ENCODE measurements at regions not wholly inside any gene's neighbourhood (a gene's known extent, or its start where the extent isn't known, plus 50 kb on each side); places are given as distances from the start of the nearest gene placed in this dataset.

DNA sequence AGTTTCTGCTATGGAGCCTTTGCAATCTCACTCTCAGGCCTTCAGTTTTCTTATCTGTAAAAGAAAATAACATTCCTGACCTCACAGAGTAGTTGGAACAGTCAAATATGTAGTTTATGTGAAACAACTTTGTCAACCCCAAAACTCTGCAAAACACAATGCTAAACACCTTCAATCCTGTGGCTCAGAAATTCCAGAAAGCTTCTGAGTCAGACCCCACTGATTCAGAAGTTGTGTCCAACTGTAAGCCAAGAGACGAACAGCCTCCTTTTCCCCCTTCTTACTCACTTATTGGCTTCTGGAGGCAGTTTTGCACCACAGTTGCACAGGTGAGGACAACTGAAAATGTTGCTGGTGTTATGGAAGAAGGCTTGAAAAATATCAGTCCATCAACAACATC, 52.9 kb downstream of the TMSB4Y start:
- no peak overlapping the region for H3K4me3 Mint-ChIP-seq
- H3K4me1 Mint-ChIP-seq (ENCODE audit: low read depth): peaks cover 3% of the 10 kb centered on the region
- no peaks in the 10 kb centered on the region for H3K27me3 Mint-ChIP-seq
- no peaks in the 10 kb centered on the region for H3K36me3 Mint-ChIP-seq
- no peak overlapping the region for H3K27ac Mint-ChIP-seq
- H3K9me3 Mint-ChIP-seq (ENCODE audit: low read depth): no peaks in the 10 kb centered on the region

DNA sequence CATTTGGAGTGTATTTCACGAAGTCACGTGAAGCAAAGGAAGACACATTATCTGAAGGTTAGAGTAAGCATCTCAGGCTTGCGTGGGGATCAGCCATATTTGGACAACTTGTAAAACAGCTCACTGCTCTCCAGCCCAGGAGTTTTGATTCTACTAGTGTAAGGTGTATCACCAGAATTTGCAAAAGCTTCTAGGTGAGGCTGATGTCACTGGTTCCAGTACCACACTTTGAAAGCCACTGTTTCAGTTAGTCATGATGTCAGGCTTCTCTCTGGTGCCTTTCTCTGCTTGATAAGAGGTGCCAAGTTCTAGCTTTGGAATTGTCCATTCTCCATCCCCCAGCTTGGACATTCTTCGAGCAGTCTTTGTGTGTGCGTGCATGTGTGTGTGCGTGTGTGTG, 62.3 kb downstream of the TMSB4Y start:
- no peak overlapping the region for H3K27ac Mint-ChIP-seq
- no peak overlapping the region for H3K4me3 Mint-ChIP-seq
- no peaks in the 10 kb centered on the region for H3K36me3 Mint-ChIP-seq
- no peaks in the 10 kb centered on the region for H3K27me3 Mint-ChIP-seq
- H3K4me1 Mint-ChIP-seq (ENCODE audit: low read depth): no peaks in the 10 kb centered on the region
- no peaks in the 10 kb centered on the region for H3K9me3 Mint-ChIP-seq (ENCODE audit: low read depth)

DNA sequence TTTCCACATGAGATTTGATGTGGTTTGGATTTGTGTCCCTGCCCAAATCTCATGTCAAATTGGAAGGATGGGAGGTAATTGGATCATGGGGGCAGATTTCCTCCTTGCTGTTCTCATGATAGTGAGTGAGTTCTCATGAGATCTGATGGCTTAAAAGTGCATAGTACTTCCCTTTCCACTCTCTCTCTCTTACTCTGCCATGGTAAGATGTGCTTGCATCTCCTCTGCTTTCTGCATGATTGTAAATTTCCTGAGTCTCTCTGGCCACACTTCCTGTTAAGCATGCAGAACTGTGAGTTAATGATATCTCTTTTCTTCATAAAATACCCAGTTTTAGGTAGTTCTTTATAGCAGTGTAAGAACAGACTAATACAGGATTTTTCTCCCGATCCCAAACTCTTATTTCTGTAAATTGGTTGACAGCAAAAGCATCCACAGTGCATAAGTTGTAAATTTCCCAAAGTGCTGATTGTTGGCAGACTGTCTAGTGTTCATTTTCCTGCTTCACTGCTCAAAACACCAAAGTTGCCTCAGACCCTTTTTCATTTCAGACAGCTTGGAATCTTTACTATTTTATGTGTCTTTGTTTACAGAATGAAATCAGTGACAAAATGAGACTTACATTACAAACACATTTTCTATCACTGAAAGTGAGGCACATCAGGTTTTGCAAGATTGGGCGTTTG, 86.6 kb downstream of the TMSB4Y start:
- peaks cover 14% of the 10 kb centered on the region for H3K4me1 Mint-ChIP-seq (ENCODE audit: low read depth)
- no peaks in the 10 kb centered on the region for H3K27me3 Mint-ChIP-seq
- no peak overlapping the region for H3K27ac Mint-ChIP-seq
- peaks cover 3% of the 10 kb centered on the region for H3K9me3 Mint-ChIP-seq (ENCODE audit: low read depth)
- no peak overlapping the region for H3K4me3 Mint-ChIP-seq
- H3K36me3 Mint-ChIP-seq: peaks cover 3% of the 10 kb centered on the region

DNA sequence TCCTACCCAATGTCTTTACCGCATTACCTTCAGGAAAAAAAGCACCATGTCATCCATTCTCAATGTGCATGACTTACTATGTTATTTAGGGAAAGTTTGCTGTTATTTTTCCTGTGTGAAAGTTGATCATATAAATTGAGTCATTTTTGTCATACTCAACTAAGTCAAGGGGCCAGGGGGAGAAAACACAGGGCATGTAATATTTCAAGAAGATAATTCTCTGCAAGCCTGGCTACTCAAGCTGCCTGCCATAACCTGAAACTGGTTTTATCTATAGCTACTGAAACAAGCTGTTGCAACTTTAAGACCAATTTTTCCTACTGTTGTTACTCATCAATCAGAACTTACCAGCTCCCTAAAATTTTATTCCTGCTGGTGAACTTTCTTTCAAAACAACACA, 91.4 kb downstream of the TMSB4Y start:
- peaks cover 5% of the 10 kb centered on the region for H3K4me1 Mint-ChIP-seq (ENCODE audit: low read depth)
- no peaks in the 10 kb centered on the region for H3K36me3 Mint-ChIP-seq
- no peak overlapping the region for H3K27ac Mint-ChIP-seq
- H3K9me3 Mint-ChIP-seq (ENCODE audit: low read depth): no peaks in the 10 kb centered on the region
- no peak overlapping the region for H3K4me3 Mint-ChIP-seq
- no peaks in the 10 kb centered on the region for H3K27me3 Mint-ChIP-seq

DNA sequence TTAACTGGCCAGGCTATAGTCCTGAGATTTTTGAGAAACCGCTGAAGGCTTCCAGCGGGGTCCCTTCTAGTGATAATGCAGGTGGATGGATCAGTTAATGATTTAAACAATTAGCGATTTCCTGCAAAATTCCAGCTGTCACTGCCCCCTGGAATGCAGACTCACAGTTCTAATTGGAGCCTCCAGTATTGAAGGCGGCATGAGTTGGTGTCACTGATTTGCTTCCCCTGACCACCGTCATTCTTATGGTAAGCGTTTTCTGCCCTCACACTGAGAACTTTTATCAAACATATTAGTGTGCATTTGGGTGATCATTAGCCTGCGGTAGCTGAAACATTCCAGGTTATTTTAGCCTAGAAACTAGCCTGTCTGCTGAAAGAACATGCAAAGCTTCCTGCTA, 99.1 kb downstream of the TMSB4Y start:
- H3K4me1 Mint-ChIP-seq (ENCODE audit: low read depth): peaks cover 19% of the 10 kb centered on the region
- H3K4me3 Mint-ChIP-seq: no peak overlapping the region
- peaks cover 2% of the 10 kb centered on the region for H3K36me3 Mint-ChIP-seq
- no peak overlapping the region for H3K27ac Mint-ChIP-seq
- H3K27me3 Mint-ChIP-seq: no peaks in the 10 kb centered on the region
- no peaks in the 10 kb centered on the region for H3K9me3 Mint-ChIP-seq (ENCODE audit: low read depth)

DNA sequence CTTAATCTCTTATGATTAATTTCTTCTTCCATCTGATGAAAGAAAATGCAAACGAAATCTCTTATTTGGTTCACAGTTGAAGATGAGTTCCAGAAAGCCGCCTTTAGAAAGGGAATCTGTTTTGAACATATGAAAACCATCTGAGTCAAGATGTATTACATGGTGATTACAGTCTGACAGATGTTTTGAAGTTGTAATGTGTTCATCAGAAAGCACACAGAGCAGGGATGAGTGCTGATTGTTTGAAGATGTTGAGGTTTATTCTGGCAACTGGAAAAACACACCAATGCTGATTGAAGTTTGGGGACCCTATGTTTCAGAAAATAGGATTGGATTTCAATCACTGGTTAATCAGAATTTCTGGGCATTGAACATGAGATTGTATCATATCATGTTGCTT, 99.7 kb downstream of the TMSB4Y start:
- Mint-ChIP-seq H3K27ac (no peak overlapping the region), H3K4me3 (no peak overlapping the region), H3K4me1 (ENCODE audit: low read depth) (peaks cover 19% of the 10 kb centered on the region), H3K9me3 (ENCODE audit: low read depth) (no peaks in the 10 kb centered on the region), H3K36me3 (peaks cover 2% of the 10 kb centered on the region), H3K27me3 (no peaks in the 10 kb centered on the region)

DNA sequence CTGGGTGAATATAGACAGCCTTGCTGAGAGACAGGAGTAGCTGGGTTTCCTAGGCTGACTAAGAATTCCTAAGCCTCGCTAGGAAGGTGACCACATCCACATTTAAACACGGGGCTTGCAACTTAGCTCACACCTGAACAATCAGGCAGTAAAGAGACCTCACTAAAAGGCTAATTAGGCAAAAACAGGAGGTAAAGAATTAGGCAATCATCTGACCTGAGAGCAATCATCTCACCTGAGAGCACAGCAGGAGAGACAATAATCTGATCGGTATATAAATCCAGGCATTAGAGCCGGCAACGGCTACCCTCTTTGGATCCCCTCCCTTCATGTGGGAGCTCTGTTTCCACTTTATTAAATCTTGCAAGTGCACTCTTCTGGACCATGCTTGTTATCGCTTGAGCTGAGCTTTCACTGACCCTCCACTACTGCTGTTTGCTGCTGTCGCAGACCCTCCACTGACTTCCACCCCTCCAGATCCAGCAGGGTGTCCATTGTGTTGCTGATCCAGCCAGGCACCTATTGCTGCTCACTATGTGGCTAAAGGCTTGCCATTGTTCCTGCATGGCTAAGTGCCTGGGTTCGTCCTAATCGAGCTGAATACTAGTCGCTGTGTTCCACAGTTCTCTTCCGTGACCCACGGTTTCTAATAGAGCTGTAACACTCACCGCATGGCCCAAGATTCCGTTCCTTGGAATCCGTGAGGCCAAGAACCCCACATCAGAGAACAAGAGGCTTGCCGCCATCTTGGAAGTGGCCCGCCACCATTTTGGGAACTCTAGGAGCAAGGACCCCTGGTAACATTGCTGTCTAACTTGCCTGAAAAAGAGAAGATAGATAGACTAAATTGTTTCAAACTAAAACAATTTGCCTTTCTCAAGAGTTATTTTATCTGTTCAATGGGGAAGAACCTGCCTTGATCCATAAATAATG, 100.7 kb downstream of the TMSB4Y start:
- no peak overlapping the region for H3K4me3 Mint-ChIP-seq
- peaks cover 19% of the 10 kb centered on the region for H3K4me1 Mint-ChIP-seq (ENCODE audit: low read depth)
- H3K9me3 Mint-ChIP-seq (ENCODE audit: low read depth): no peaks in the 10 kb centered on the region
- H3K27me3 Mint-ChIP-seq: no peaks in the 10 kb centered on the region
- H3K27ac Mint-ChIP-seq: peak overlapping the region; percentile 12
- peaks cover 2% of the 10 kb centered on the region for H3K36me3 Mint-ChIP-seq

DNA sequence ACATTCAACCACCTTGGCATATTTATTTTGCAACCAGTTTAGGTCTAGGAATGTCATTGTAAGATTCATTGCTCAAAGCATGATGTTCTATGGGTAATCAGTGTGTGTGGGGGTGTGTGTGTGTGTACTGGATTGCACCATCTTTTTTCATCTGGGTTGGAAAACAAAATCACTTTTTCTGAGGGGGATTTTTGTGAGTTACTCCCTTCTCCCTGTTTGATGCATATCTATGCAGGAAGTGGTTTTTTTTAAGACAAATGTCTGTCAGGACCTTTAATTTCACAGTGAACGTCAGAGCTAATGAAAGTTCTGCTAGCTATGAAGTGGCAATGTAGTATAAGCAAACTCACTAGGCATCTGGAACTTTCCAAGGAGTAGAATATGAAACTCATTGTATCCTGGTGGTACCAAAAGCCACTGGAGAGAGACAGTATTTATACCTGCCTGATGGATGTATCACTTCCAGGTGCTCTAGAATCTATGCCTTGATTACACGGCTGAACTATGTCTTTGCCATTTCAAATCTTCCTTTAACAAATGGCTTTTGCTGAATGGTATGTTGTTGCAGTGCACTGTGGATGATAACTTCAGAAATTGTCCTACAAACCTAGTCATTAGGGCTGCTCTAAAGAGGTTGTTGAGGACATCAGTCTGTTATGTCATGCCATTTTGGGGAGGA, 101.5 kb downstream of the TMSB4Y start:
- H3K9me3 Mint-ChIP-seq (ENCODE audit: low read depth): peaks cover 3% of the 10 kb centered on the region
- H3K27ac Mint-ChIP-seq: no peak overlapping the region
- peaks cover 19% of the 10 kb centered on the region for H3K4me1 Mint-ChIP-seq (ENCODE audit: low read depth)
- H3K4me3 Mint-ChIP-seq: no peak overlapping the region
- H3K36me3 Mint-ChIP-seq: peaks cover 5% of the 10 kb centered on the region
- H3K27me3 Mint-ChIP-seq: no peaks in the 10 kb centered on the region

DNA sequence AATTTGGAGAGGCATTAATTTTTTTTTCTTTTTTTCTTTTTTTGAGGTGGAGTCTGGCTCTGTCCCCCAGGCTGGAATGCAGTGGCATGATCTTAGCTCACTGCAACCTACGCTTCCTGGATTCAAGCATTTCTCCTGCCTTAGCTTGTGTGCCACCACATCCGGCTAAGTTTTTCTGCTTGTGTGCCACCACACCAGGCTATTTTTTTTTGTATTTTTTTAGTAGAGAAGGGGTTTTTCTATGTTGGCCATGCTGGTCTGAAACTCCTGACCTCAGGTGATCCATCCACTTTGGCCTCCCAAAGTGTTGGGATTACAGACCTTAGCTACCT, 102.0 kb downstream of the TMSB4Y start:
- no peaks in the 10 kb centered on the region for H3K27me3 Mint-ChIP-seq
- peaks cover 19% of the 10 kb centered on the region for H3K4me1 Mint-ChIP-seq (ENCODE audit: low read depth)
- H3K9me3 Mint-ChIP-seq (ENCODE audit: low read depth): peaks cover 7% of the 10 kb centered on the region
- peaks cover 8% of the 10 kb centered on the region for H3K36me3 Mint-ChIP-seq
- no peak overlapping the region for H3K27ac Mint-ChIP-seq
- no peak overlapping the region for H3K4me3 Mint-ChIP-seq

DNA sequence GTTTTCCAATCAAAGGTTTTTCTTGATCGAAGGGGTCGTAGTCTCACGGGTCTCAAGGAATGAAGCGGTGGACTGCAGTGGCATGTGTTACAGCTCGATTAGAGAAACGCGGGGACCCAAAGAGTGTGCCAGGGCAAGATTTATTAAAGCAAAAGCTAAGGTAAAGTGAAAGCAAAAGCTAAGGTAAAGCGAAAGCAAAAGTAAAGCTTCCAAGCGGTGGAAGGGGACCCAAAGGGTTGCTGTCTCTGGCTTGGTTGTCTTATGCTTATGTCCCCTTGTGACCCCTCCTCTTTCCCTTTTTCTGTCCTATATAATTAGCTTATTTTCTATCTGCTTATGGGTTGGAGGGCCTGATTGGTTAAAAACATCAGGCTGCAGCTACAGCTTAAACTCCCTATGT, 126.4 kb downstream of the TMSB4Y start:
- H3K4me1 Mint-ChIP-seq (ENCODE audit: low read depth): peaks cover 1% of the 10 kb centered on the region
- no peak overlapping the region for H3K4me3 Mint-ChIP-seq
- H3K9me3 Mint-ChIP-seq (ENCODE audit: low read depth): peaks cover 3% of the 10 kb centered on the region
- no peak overlapping the region for H3K27ac Mint-ChIP-seq
- H3K36me3 Mint-ChIP-seq: peaks cover 2% of the 10 kb centered on the region
- no peaks in the 10 kb centered on the region for H3K27me3 Mint-ChIP-seq

DNA sequence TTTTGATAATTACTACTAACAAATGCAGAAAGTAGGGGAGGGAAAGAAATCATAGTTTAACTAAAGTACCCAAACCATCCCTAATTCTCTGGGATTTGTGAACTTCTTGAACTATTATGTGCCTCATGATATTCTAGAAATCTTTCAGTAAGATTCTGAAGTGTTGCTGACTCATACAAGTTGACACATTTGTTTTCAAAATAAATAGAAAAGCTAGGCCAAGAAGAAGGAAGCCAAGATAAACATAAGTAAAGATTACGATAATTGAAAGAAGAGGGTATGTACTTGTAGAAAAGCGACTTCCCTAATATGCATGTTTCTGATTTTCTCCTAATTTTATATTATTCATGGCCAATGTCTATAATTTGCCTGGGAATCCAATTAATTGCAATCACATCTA, 140.7 kb downstream of the TMSB4Y start:
- Mint-ChIP-seq H3K9me3 (ENCODE audit: low read depth) (no peaks in the 10 kb centered on the region), H3K27me3 (no peaks in the 10 kb centered on the region), H3K36me3 (peaks cover 10% of the 10 kb centered on the region), H3K4me1 (ENCODE audit: low read depth) (no peaks in the 10 kb centered on the region), H3K4me3 (no peak overlapping the region), H3K27ac (no peak overlapping the region)

DNA sequence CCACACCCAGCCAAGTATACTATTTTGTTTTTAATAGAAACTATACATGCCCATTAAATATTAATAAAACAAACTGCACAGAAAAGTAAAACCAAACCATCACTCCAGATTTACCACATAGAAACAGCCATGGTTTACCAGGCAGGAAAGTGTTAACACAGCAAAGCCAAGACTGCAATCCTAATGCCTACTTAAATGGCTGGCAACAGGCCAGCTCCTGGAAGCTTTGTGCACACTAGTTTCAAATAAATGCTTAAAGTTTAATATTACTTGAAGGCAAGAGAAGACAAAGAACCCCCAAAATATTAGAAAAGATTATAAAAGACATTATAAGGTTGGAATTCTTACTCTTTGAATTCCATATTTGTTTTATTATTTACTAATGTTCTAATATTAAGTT, 141.0 kb downstream of the VCY start:
- Mint-ChIP-seq H3K27me3 (no peaks in the 10 kb centered on the region), H3K27ac (no peak overlapping the region), H3K36me3 (peaks cover 10% of the 10 kb centered on the region), H3K9me3 (ENCODE audit: low read depth) (no peaks in the 10 kb centered on the region), H3K4me3 (no peak overlapping the region), H3K4me1 (ENCODE audit: low read depth) (no peaks in the 10 kb centered on the region)

DNA sequence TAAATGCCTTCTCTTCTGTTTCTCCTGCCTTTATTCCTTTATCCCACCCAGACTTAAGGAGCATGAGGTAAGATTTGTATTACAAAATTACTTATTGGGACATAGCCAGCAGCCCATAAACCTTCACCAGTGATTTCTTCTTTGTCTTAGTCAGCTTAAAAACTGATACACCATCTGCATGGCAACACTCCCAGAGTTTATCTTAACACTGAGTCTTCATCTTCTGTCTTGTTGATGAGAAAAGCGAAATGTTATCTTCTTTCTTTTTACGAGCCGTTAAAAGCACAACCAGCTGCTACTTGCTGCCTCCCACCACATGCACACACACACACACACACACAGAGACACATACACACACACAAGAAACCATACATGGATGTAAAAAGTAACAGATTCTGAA, 116.7 kb downstream of the VCY start:
- Mint-ChIP-seq H3K36me3 (no peaks in the 10 kb centered on the region), H3K4me1 (ENCODE audit: low read depth) (no peaks in the 10 kb centered on the region), H3K4me3 (no peak overlapping the region), H3K27ac (no peak overlapping the region), H3K27me3 (no peaks in the 10 kb centered on the region), H3K9me3 (ENCODE audit: low read depth) (no peaks in the 10 kb centered on the region)

DNA sequence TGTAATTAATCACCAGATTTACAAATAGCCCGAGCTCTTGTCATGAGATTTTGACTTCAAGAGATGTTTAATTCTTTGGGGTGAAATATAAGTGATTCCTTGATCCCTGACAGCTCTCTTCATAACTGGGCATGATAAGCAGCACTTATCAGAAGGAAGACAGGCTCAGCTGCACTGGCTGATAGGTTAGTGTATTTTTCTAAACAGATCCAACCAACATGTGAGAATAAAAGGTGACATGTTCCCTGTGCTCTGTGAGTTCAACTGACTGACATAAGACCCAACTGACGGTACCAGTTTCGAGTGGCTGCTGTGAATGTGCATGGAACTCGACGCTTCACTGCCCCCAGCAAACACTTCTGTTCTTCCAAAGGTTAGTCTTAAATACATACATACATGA, 114.8 kb downstream of the VCY start:
- Mint-ChIP-seq H3K4me3 (no peak overlapping the region), H3K4me1 (ENCODE audit: low read depth) (no peaks in the 10 kb centered on the region), H3K9me3 (ENCODE audit: low read depth) (no peaks in the 10 kb centered on the region), H3K27me3 (no peaks in the 10 kb centered on the region), H3K27ac (no peak overlapping the region), H3K36me3 (no peaks in the 10 kb centered on the region)

DNA sequence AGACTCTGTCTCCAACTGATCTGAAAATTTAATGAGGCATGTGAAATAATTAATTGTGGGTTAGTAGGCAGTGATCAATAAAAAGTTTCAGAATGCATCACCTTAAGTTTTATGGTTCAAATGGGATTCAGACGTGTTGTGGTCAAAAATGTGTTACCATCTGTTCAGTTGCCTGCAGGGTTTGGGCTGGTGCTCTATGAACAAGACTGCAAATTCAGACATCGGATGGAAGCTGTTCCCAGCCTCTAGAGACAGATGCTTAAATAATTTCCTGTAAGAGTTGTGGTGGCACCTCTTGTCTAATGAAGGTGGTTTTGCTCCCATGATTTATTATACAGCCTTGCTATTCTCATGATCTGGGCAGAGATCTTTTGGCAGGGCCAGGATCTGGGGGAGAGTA, 113.6 kb downstream of the VCY start:
- Mint-ChIP-seq H3K4me1 (ENCODE audit: low read depth) (no peaks in the 10 kb centered on the region), H3K4me3 (no peak overlapping the region), H3K27ac (no peak overlapping the region), H3K9me3 (ENCODE audit: low read depth) (no peaks in the 10 kb centered on the region), H3K36me3 (no peaks in the 10 kb centered on the region), H3K27me3 (no peaks in the 10 kb centered on the region)

All from activated naive CD8-positive, alpha-beta T cell (primary cell).